Spinal cord (tissue), 9 donors: ENCODE measurements at regions not wholly inside any gene's neighbourhood (a gene's known extent, or its start where the extent isn't known, plus 50 kb on each side); places are given as distances from the start of the nearest gene placed in this dataset.
"Not testable (repeated sequence)": the region's sequence is repeated elsewhere in the genome, so short reads cannot be mapped to it uniquely, and the experiment has no call there.

Source experiments
- DNase-seq, 6 donors: peaks; one replicate each; pipeline versions ENCODE4 v3.0.0 to v3.0.0-alpha.2; 2013 to 2015; ENCODE audit warnings: low spot score in 6 of 6, low read depth in 4 of 6
- H3K27ac ChIP-seq: one replicate; pipeline ENCODE4 v1.5.1; 2013; ENCODE audit warnings: low read depth, low read length, control low read depth
- H3K27me3 ChIP-seq: one replicate; pipeline ENCODE4 v1.6.1; 2013; ENCODE audit warnings: low read length; ENCODE audit not compliant: control insufficient read depth, insufficient read depth
- H3K36me3 ChIP-seq: one replicate; pipeline ENCODE4 v1.6.1; 2013; ENCODE audit warnings: low read length; ENCODE audit not compliant: control insufficient read depth, insufficient read depth
- H3K4me1 ChIP-seq: one replicate; pipeline ENCODE4 v1.6.1; 2013; ENCODE audit warnings: low read length; ENCODE audit not compliant: control insufficient read depth, insufficient read depth
- H3K4me3 ChIP-seq: one replicate; pipeline ENCODE4 v1.5.1; 2013; ENCODE audit warnings: low read depth, low read length, control low read depth
- H3K9me3 ChIP-seq: one replicate; pipeline ENCODE4 v1.6.1; 2013; ENCODE audit warnings: low read length; ENCODE audit not compliant: control insufficient read depth, insufficient read depth
- WGBS: methylation state at CpG from one replicate; pipeline ENCODE4 v1.1.5; 2013; ENCODE audit warnings: missing lambda C conversion rate; ENCODE audit not compliant: insufficient coverage; 5-methylcytosine and 5-hydroxymethylcytosine counted together
- donor health status: healthy.

- no CpG with 5 or more reads among the region's 1 CpG for WGBS
- Histone ChIP-seq H3K27me3 (no peaks in the 10 kb centered on the region), H3K9me3 (no peaks in the 10 kb centered on the region)
Observed at GRCh38 chr13:64083396-64083795, 2667.7 kb upstream of the PCDH20 start.

GRCh38 chr13:64078480-64078936, 2662.9 kb upstream of the PCDH20 start:
- Histone ChIP-seq H3K27ac (no peak overlapping the region), H3K4me3 (no peak overlapping the region), H3K9me3 (no peaks in the 10 kb centered on the region), H3K4me1 (no peaks in the 10 kb centered on the region), H3K27me3 (no peaks in the 10 kb centered on the region), H3K36me3 (no peaks in the 10 kb centered on the region)
- 94% methylated on average over 22 of the region's 22 CpGs for WGBS
- DNase-seq, result no peak

More at GRCh38 chr13:64083396-64083795, 2667.7 kb upstream of the PCDH20 start:
- no peaks in the 10 kb centered on the region for H3K4me1 ChIP-seq
- H3K36me3 ChIP-seq, result no peaks in the 10 kb centered on the region
- no peak overlapping the region for H3K27ac ChIP-seq
- H3K4me3 ChIP-seq, result no peak overlapping the region
- DNase-seq, result no peak

GRCh38 chr13:64078025-64078424, 2662.4 kb upstream of the PCDH20 start:
- Histone ChIP-seq H3K4me3 (no peak overlapping the region), H3K9me3 (no peaks in the 10 kb centered on the region)
- WGBS, result 93% methylated on average over 3 of the region's 6 CpGs

GRCh38 chr13:64077132-64077835, 2661.6 kb upstream of the PCDH20 start:
- WGBS, result 89% methylated on average over 26 of the region's 36 CpGs
- H3K27me3 ChIP-seq, H3K9me3 ChIP-seq, DNase-seq, H3K4me3 ChIP-seq, H3K27ac ChIP-seq, H3K36me3 ChIP-seq, H3K4me1 ChIP-seq: not testable (repeated sequence)

More at GRCh38 chr13:64078025-64078424, 2662.4 kb upstream of the PCDH20 start:
- Histone ChIP-seq H3K27me3 (no peaks in the 10 kb centered on the region), H3K36me3 (no peaks in the 10 kb centered on the region), H3K27ac (no peak overlapping the region), H3K4me1 (no peaks in the 10 kb centered on the region)
- no peak for DNase-seq

GRCh38 chr13:64075543-64076271, 2660.1 kb upstream of the PCDH20 start:
- Histone ChIP-seq H3K9me3 (no peaks in the 10 kb centered on the region), H3K4me3 (no peak overlapping the region), H3K27me3 (no peaks in the 10 kb centered on the region), H3K4me1 (no peaks in the 10 kb centered on the region), H3K27ac (no peak overlapping the region), H3K36me3 (no peaks in the 10 kb centered on the region)
- WGBS, result 97% methylated on average over 14 of the region's 14 CpGs
- no peak for DNase-seq

GRCh38 chr13:64074971-64075474, 2659.4 kb upstream of the PCDH20 start:
- 85% methylated on average over 11 of the region's 12 CpGs for WGBS
- DNase-seq, result no peak
- H3K4me1 ChIP-seq, result no peaks in the 10 kb centered on the region
- H3K4me3 ChIP-seq, result no peak overlapping the region
- H3K36me3 ChIP-seq, result no peaks in the 10 kb centered on the region
- no peak overlapping the region for H3K27ac ChIP-seq
- no peaks in the 10 kb centered on the region for H3K9me3 ChIP-seq
- no peaks in the 10 kb centered on the region for H3K27me3 ChIP-seq

- no peak for DNase-seq
- no peaks in the 10 kb centered on the region for H3K27me3 ChIP-seq
- no peaks in the 10 kb centered on the region for H3K9me3 ChIP-seq
- H3K27ac ChIP-seq, result no peak overlapping the region
- no peaks in the 10 kb centered on the region for H3K4me1 ChIP-seq
- no peak overlapping the region for H3K4me3 ChIP-seq
- H3K36me3 ChIP-seq, result no peaks in the 10 kb centered on the region
Observed at GRCh38 chr13:64073203-64073602, 2657.6 kb upstream of the PCDH20 start.

- no CpG with 5 or more reads among the region's 1 CpG for WGBS
- no peaks in the 10 kb centered on the region for H3K9me3 ChIP-seq
- H3K27me3 ChIP-seq, result no peaks in the 10 kb centered on the region
- no peak overlapping the region for H3K27ac ChIP-seq
- H3K36me3 ChIP-seq, result no peaks in the 10 kb centered on the region
- DNase-seq, result no peak
- no peak overlapping the region for H3K4me3 ChIP-seq
- no peaks in the 10 kb centered on the region for H3K4me1 ChIP-seq
Observed at GRCh38 chr13:64071352-64071751, 2655.7 kb upstream of the PCDH20 start.

- no peak overlapping the region for H3K4me3 ChIP-seq
- WGBS, result no CpG with 5 or more reads among the region's 1 CpG
- H3K27ac ChIP-seq, result no peak overlapping the region
- H3K27me3 ChIP-seq, result no peaks in the 10 kb centered on the region
- H3K9me3 ChIP-seq, result no peaks in the 10 kb centered on the region
- no peaks in the 10 kb centered on the region for H3K36me3 ChIP-seq
- DNase-seq, result no peak
- no peaks in the 10 kb centered on the region for H3K4me1 ChIP-seq
Observed at GRCh38 chr13:64069892-64070291, 2654.2 kb upstream of the PCDH20 start.

- WGBS, result no CpG with 5 or more reads among the region's 2 CpGs
- Histone ChIP-seq H3K36me3 (no peaks in the 10 kb centered on the region), H3K4me3 (no peak overlapping the region), H3K27me3 (no peaks in the 10 kb centered on the region), H3K27ac (no peak overlapping the region), H3K4me1 (no peaks in the 10 kb centered on the region), H3K9me3 (peaks cover 1% of the 10 kb centered on the region)
- DNase-seq, result no peak
Observed at GRCh38 chr13:64066711-64067110, 2651.1 kb upstream of the PCDH20 start.
